ENCODE measurements at regions not wholly inside any gene's neighbourhood (a gene's known extent, or its start where the extent isn't known, plus 50 kb on each side); places are given as distances from the start of the nearest gene placed in this dataset.
"Not testable (repeated sequence)": the region's sequence is repeated elsewhere in the genome, so short reads cannot be mapped to it uniquely, and the experiment has no call there.

GRCh38 chr5:131019601-131020315 is 145.3 kb downstream of the HINT1 start:
- H3K9me3 ChIP-seq (ENCODE audit: low read length) = no peaks in the 10 kb centered on the region
- H2AFZ ChIP-seq (ENCODE audit: low read length) = no peak overlapping the region

DNA sequence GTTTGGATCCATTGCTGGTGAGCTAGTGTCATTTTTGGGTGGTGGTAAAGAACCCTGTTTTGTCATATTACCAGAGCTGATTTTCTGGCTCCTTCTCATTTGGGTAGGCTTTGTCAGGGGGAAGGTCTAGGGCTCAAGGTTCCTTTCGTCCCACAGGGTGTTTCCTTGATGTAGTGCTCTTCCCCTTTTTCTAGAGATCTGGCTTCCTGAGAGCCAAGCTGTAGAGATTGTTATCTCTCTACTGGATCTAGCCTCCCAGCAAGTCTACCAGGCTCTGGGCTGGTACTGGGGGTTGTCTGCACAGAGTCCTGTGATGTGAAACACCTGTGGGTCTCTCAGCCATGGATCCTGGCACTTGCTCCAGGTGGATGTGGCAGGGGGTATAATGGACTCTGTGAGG is 145.9 kb downstream of the HINT1 start:
- Histone ChIP-seq H3K9me3 (ENCODE audit: low read length) (no peaks in the 10 kb centered on the region), H3K9ac (ENCODE audit: low read length) (no peak overlapping the region), H2AFZ (ENCODE audit: low read length) (no peak overlapping the region), H3K79me2 (ENCODE audit: low read length) (no peaks in the 10 kb centered on the region), H3K27me3 (ENCODE audit: low read length) (no peaks in the 10 kb centered on the region), H3K9me2 (replicated peaks; ENCODE audit: insufficient read depth, low read length) (no peaks in the 10 kb centered on the region), H3K4me3 (ENCODE audit: low read length) (no peak overlapping the region), H4K20me1 (ENCODE audit: insufficient read depth, low read depth, low read length) (no peaks in the 10 kb centered on the region), H3K27ac (ENCODE audit: low read length) (no peak overlapping the region), H3K36me3 (ENCODE audit: insufficient read depth, low read length) (no peaks in the 10 kb centered on the region), H3K4me2 (ENCODE audit: low read depth, low read length, poor library complexity, severe bottlenecking) (no peak overlapping the region), H3K4me1 (ENCODE audit: low read length) (no peaks in the 10 kb centered on the region)
- DNase-seq = no peak

More at GRCh38 chr5:131019601-131020315, 145.3 kb downstream of the HINT1 start:
- no peaks in the 10 kb centered on the region for H4K20me1 ChIP-seq (ENCODE audit: insufficient read depth, low read depth, low read length)
- DNase-seq = peak; percentile 44
- no peak overlapping the region for H3K27ac ChIP-seq (ENCODE audit: low read length)
- H3K27me3 ChIP-seq (ENCODE audit: low read length) = no peaks in the 10 kb centered on the region
- H3K36me3 ChIP-seq (ENCODE audit: insufficient read depth, low read length) = no peaks in the 10 kb centered on the region
- H3K4me2 ChIP-seq (ENCODE audit: low read depth, low read length, poor library complexity, severe bottlenecking) = no peak overlapping the region
- no peaks in the 10 kb centered on the region for H3K79me2 ChIP-seq (ENCODE audit: low read length)
- no peak overlapping the region for H3K9ac ChIP-seq (ENCODE audit: low read length)
- no peaks in the 10 kb centered on the region for H3K9me2 ChIP-seq (replicated peaks; ENCODE audit: insufficient read depth, low read length)
- H3K4me3 ChIP-seq (ENCODE audit: low read length) = no peak overlapping the region
- H3K4me1 ChIP-seq (ENCODE audit: low read length) = no peaks in the 10 kb centered on the region

- H3K9ac ChIP-seq (ENCODE audit: low read length) = no peak overlapping the region
- no peak overlapping the region for H3K27ac ChIP-seq (ENCODE audit: low read length)
- no peaks in the 10 kb centered on the region for H3K9me3 ChIP-seq (ENCODE audit: low read length)
- no peaks in the 10 kb centered on the region for H3K79me2 ChIP-seq (ENCODE audit: low read length)
- H3K4me1 ChIP-seq (ENCODE audit: low read length) = no peaks in the 10 kb centered on the region
- no peaks in the 10 kb centered on the region for H3K9me2 ChIP-seq (replicated peaks; ENCODE audit: insufficient read depth, low read length)
- no peaks in the 10 kb centered on the region for H4K20me1 ChIP-seq (ENCODE audit: insufficient read depth, low read depth, low read length)
- H3K27me3 ChIP-seq (ENCODE audit: low read length) = no peaks in the 10 kb centered on the region
- H3K4me3 ChIP-seq (ENCODE audit: low read length) = no peak overlapping the region
- no peak overlapping the region for H3K4me2 ChIP-seq (ENCODE audit: low read depth, low read length, poor library complexity, severe bottlenecking)
- DNase-seq = no peak
- no peaks in the 10 kb centered on the region for H3K36me3 ChIP-seq (ENCODE audit: insufficient read depth, low read length)
- no peak overlapping the region for H2AFZ ChIP-seq (ENCODE audit: low read length)
These were observed 156.7 kb downstream of the HINT1 start for GRCh38 chr5:131008329-131008728.

DNA sequence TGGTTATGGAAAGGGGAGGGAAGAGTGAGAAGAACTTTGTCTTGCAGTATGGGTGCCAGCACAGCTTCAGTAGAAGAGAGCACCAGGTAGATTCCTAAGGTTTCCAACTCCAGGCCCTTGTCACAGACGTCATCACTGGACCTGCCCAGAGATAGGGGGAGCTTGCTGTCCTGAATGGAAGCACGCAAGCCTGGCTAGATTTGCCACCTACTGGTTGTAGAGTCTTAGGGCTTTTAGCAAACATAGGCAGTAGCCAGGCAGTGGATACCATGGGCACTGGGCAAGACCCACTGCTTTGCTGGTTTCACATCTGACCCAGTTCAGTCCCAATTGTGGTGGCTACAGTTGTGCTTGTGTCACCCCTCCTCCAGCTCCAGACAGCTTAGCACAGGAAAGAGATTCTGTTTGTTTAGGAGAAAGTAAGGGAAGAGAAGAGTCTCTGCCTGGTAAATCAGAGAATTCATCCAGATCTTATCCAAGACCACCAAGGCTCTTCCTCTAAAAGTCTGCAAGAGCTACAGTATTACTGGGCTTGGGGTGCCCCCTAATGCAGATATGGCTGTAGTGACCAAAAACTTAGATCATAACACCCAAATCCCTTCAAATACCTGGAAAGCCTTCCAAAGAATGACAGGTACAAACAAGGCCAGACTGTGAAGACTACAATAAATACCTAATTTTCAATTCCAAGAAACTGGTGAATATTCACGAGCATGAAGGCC is 158.9 kb downstream of the HINT1 start:
- H3K9me2 ChIP-seq (replicated peaks; ENCODE audit: insufficient read depth, low read length) = no peaks in the 10 kb centered on the region
- no peak overlapping the region for H3K27ac ChIP-seq (ENCODE audit: low read length)
- no peaks in the 10 kb centered on the region for H3K36me3 ChIP-seq (ENCODE audit: insufficient read depth, low read length)
- H3K9ac ChIP-seq (ENCODE audit: low read length) = no peak overlapping the region
- H3K4me1 ChIP-seq (ENCODE audit: low read length) = no peaks in the 10 kb centered on the region
- no peaks in the 10 kb centered on the region for H4K20me1 ChIP-seq (ENCODE audit: insufficient read depth, low read depth, low read length)
- no peak overlapping the region for H2AFZ ChIP-seq (ENCODE audit: low read length)
- peak; percentile 52 for DNase-seq
- H3K4me3 ChIP-seq (ENCODE audit: low read length) = no peak overlapping the region
- no peaks in the 10 kb centered on the region for H3K9me3 ChIP-seq (ENCODE audit: low read length)
- no peak overlapping the region for H3K4me2 ChIP-seq (ENCODE audit: low read depth, low read length, poor library complexity, severe bottlenecking)
- no peaks in the 10 kb centered on the region for H3K27me3 ChIP-seq (ENCODE audit: low read length)
- no peaks in the 10 kb centered on the region for H3K79me2 ChIP-seq (ENCODE audit: low read length)

DNA sequence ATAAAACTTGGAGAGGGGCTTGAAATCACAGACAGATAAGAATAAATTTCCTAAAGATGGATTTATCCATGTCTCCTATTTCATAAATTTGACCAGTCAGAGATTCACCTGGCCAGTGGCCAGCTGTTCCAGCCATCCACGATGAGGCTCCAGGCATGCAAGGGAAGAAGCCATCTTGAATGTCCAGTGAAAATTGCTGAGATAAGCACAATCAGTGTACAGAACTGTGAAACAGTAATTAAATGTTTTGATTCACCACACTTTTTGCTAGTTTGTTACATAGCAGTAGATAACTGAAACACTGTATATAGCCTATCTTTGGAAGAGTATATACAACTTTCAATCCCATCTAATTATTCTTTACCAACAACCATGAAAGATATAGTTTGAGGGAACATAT is 163.5 kb downstream of the HINT1 start:
- Histone ChIP-seq H3K36me3 (ENCODE audit: insufficient read depth, low read length) (no peaks in the 10 kb centered on the region), H3K27ac (ENCODE audit: low read length) (no peak overlapping the region), H3K79me2 (ENCODE audit: low read length) (no peaks in the 10 kb centered on the region), H3K4me2 (ENCODE audit: low read depth, low read length, poor library complexity, severe bottlenecking) (no peak overlapping the region), H3K27me3 (ENCODE audit: low read length) (no peaks in the 10 kb centered on the region), H2AFZ (ENCODE audit: low read length) (no peak overlapping the region), H3K9me3 (ENCODE audit: low read length) (no peaks in the 10 kb centered on the region), H4K20me1 (ENCODE audit: insufficient read depth, low read depth, low read length) (no peaks in the 10 kb centered on the region), H3K9me2 (replicated peaks; ENCODE audit: insufficient read depth, low read length) (no peaks in the 10 kb centered on the region), H3K4me1 (ENCODE audit: low read length) (no peaks in the 10 kb centered on the region), H3K4me3 (ENCODE audit: low read length) (no peak overlapping the region), H3K9ac (ENCODE audit: low read length) (no peak overlapping the region)
- DNase-seq = no peak

- Histone ChIP-seq H2AFZ (ENCODE audit: low read length) (no peak overlapping the region), H3K4me1 (ENCODE audit: low read length) (no peaks in the 10 kb centered on the region), H3K4me3 (ENCODE audit: low read length) (no peak overlapping the region)
These were observed 164.8 kb downstream of the HINT1 start for GRCh38 chr5:131000289-131000688.

DNA sequence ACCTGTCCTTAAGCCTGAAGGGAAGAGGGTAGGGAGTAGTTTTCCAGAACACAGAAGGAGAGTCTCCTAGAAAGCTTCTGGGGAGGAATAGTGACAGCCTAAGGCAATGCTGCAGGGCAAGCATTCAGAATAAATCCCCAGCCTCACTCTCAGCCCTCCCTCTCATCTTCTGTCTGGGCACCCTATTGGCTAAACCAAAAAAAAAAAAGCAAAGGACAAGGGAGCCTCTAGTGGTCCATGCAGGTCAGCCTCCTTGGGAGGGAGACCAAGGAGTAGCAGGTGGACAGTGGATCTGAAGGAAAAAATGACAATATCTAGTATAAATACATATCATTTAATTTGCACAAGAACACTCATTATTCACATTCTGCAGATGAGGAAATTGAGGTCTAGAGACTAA is 168.3 kb downstream of the HINT1 start:
- not testable (repeated sequence) for H3K9ac ChIP-seq (ENCODE audit: low read length); H3K36me3 ChIP-seq (ENCODE audit: insufficient read depth, low read length); H4K20me1 ChIP-seq (ENCODE audit: insufficient read depth, low read depth, low read length); H3K4me3 ChIP-seq (ENCODE audit: low read length); H3K9me3 ChIP-seq (ENCODE audit: low read length); H3K79me2 ChIP-seq (ENCODE audit: low read length); H3K27me3 ChIP-seq (ENCODE audit: low read length); H2AFZ ChIP-seq (ENCODE audit: low read length); DNase-seq; H3K4me1 ChIP-seq (ENCODE audit: low read length); H3K9me2 ChIP-seq (replicated peaks; ENCODE audit: insufficient read depth, low read length); H3K4me2 ChIP-seq (ENCODE audit: low read depth, low read length, poor library complexity, severe bottlenecking); H3K27ac ChIP-seq (ENCODE audit: low read length)

More at GRCh38 chr5:131000289-131000688, 164.8 kb downstream of the HINT1 start:
- Histone ChIP-seq H3K27ac (ENCODE audit: low read length) (no peak overlapping the region), H3K4me2 (ENCODE audit: low read depth, low read length, poor library complexity, severe bottlenecking) (no peak overlapping the region), H3K79me2 (ENCODE audit: low read length) (no peaks in the 10 kb centered on the region), H4K20me1 (ENCODE audit: insufficient read depth, low read depth, low read length) (no peaks in the 10 kb centered on the region), H3K27me3 (ENCODE audit: low read length) (no peaks in the 10 kb centered on the region), H3K9ac (ENCODE audit: low read length) (no peak overlapping the region), H3K36me3 (ENCODE audit: insufficient read depth, low read length) (no peaks in the 10 kb centered on the region), H3K9me3 (ENCODE audit: low read length) (no peaks in the 10 kb centered on the region), H3K9me2 (replicated peaks; ENCODE audit: insufficient read depth, low read length) (no peaks in the 10 kb centered on the region)
- DNase-seq = no peak

- Histone ChIP-seq H4K20me1 (ENCODE audit: insufficient read depth, low read depth, low read length) (no peaks in the 10 kb centered on the region), H3K4me3 (ENCODE audit: low read length) (no peak overlapping the region), H2AFZ (ENCODE audit: low read length) (no peak overlapping the region), H3K36me3 (ENCODE audit: insufficient read depth, low read length) (no peaks in the 10 kb centered on the region), H3K4me1 (ENCODE audit: low read length) (no peaks in the 10 kb centered on the region), H3K27me3 (ENCODE audit: low read length) (no peaks in the 10 kb centered on the region), H3K27ac (ENCODE audit: low read length) (no peak overlapping the region), H3K9me2 (replicated peaks; ENCODE audit: insufficient read depth, low read length) (no peaks in the 10 kb centered on the region), H3K4me2 (ENCODE audit: low read depth, low read length, poor library complexity, severe bottlenecking) (no peak overlapping the region), H3K79me2 (ENCODE audit: low read length) (no peaks in the 10 kb centered on the region), H3K9me3 (ENCODE audit: low read length) (no peaks in the 10 kb centered on the region), H3K9ac (ENCODE audit: low read length) (no peak overlapping the region)
- DNase-seq = no peak
These were observed 169.2 kb downstream of the HINT1 start for GRCh38 chr5:130995851-130996250.

Measured in Karpas-422 (cell line).